ENCODE measurements at regions not wholly inside any gene's neighbourhood (a gene's known extent, or its start where the extent isn't known, plus 50 kb on each side); places are given as distances from the start of the nearest gene placed in this dataset.

GRCh38 chr1:232518349-232518748, 111.6 kb downstream of the SIPA1L2 start:
- DNase-seq: no peak

- DNase-seq: no peak
Measured at GRCh38 chr1:232517204-232517603, 112.7 kb downstream of the SIPA1L2 start.

GRCh38 chr1:232515706-232516105, 114.2 kb downstream of the SIPA1L2 start:
- no peak for DNase-seq

GRCh38 chr1:232512712-232513111, 117.2 kb downstream of the SIPA1L2 start:
- DNase-seq: no peak

- no peak for DNase-seq
Measured at GRCh38 chr1:232511172-232511571, 118.8 kb downstream of the SIPA1L2 start.

GRCh38 chr1:232510367-232511110, 119.4 kb downstream of the SIPA1L2 start:
- DNase-seq: no peak

GRCh38 chr1:232509570-232509969, 120.4 kb downstream of the SIPA1L2 start:
- DNase-seq: no peak

GRCh38 chr1:232508130-232508701, 121.7 kb downstream of the SIPA1L2 start:
- DNase-seq: no peak

GRCh38 chr1:232507571-232507970, 122.4 kb downstream of the SIPA1L2 start:
- DNase-seq: no peak

- DNase-seq: no peak
Measured at GRCh38 chr1:232505884-232506283, 124.0 kb downstream of the SIPA1L2 start.

GRCh38 chr1:232504651-232505050, 125.3 kb downstream of the SIPA1L2 start:
- no peak for DNase-seq

GRCh38 chr1:232503497-232503896, 126.4 kb downstream of the SIPA1L2 start:
- DNase-seq: no peak

- no peak for DNase-seq
Measured at GRCh38 chr1:232501854-232502253, 128.1 kb downstream of the SIPA1L2 start.

GRCh38 chr1:232499188-232499587, 130.7 kb downstream of the SIPA1L2 start:
- DNase-seq: no peak

- DNase-seq: no peak
Measured at GRCh38 chr1:232493869-232494268, 136.1 kb downstream of the SIPA1L2 start.

GRCh38 chr1:232489256-232489655, 140.7 kb downstream of the SIPA1L2 start:
- no peak for DNase-seq

- no peak for DNase-seq
Measured at GRCh38 chr1:232487236-232487635, 142.7 kb downstream of the SIPA1L2 start.

GRCh38 chr1:232486454-232487207, 143.3 kb downstream of the SIPA1L2 start:
- no peak for DNase-seq

- DNase-seq: no peak
Measured at GRCh38 chr1:232486006-232486405, 143.9 kb downstream of the SIPA1L2 start.

GRCh38 chr1:232484856-232485255, 145.1 kb downstream of the SIPA1L2 start:
- no peak for DNase-seq

GRCh38 chr1:232483826-232484225, 146.1 kb downstream of the SIPA1L2 start:
- DNase-seq: no peak

GRCh38 chr1:232481091-232481490, 148.8 kb downstream of the SIPA1L2 start:
- no peak for DNase-seq

- no peak for DNase-seq
Measured at GRCh38 chr1:232477728-232478127, 152.2 kb downstream of the SIPA1L2 start.

- DNase-seq: no peak
Measured at GRCh38 chr1:232476538-232476950, 153.4 kb downstream of the SIPA1L2 start.

All from DMS79 (cell line).